MG63 (cell line): ENCODE measurements at regions not wholly inside any gene's neighbourhood (a gene's known extent, or its start where the extent isn't known, plus 50 kb on each side); places are given as distances from the start of the nearest gene placed in this dataset.
"Not testable (repeated sequence)": the region's sequence is repeated elsewhere in the genome, so short reads cannot be mapped to it uniquely, and the experiment has no call there.

ENCODE experiments used
- DNase-seq: peaks from one replicate; pipeline ENCODE4 v3.0.0-alpha.2; 2020
- H3K27me3 ChIP-seq: fragments of 250-450 bp; sonication (Bioruptor Pico); 2 replicates; pipeline ENCODE4 v1.5.1; 2020; ENCODE audit warnings: mild to moderate bottlenecking, moderate library complexity
- H3K36me3 ChIP-seq: fragments of 250-450 bp; sonication (Bioruptor Pico); 2 replicates; pipeline ENCODE4 v1.5.1; 2020; ENCODE audit warnings: mild to moderate bottlenecking, moderate library complexity
- H3K4me3 ChIP-seq: fragments of 250-450 bp; sonication (Bioruptor Pico); 2 replicates; pipeline ENCODE4 v1.5.1; 2020; ENCODE audit warnings: mild to moderate bottlenecking, moderate library complexity
- H3K9me3 ChIP-seq: fragments of 250-450 bp; sonication (Bioruptor Pico); 2 replicates; pipeline ENCODE4 v1.5.1; 2020; ENCODE audit warnings: mild to moderate bottlenecking, moderate library complexity

GRCh38 chr1:215005656-215006345, 76.7 kb upstream of the KCNK2 start:
- Histone ChIP-seq H3K27me3 (no peaks in the 10 kb centered on the region), H3K9me3 (no peaks in the 10 kb centered on the region), H3K36me3 (no peaks in the 10 kb centered on the region), H3K4me3 (peak overlapping the region; percentile 12)
- DNase-seq, result no peak

- Histone ChIP-seq H3K27me3 (no peaks in the 10 kb centered on the region), H3K4me3 (no peak overlapping the region), H3K9me3 (no peaks in the 10 kb centered on the region), H3K36me3 (no peaks in the 10 kb centered on the region)
- no peak for DNase-seq
Observed at GRCh38 chr1:215007880-215008279, 74.7 kb upstream of the KCNK2 start.

- H3K9me3 ChIP-seq, result peaks cover 10% of the 10 kb centered on the region; the same call in 1 of the 2 replicates
- no peak overlapping the region for H3K4me3 ChIP-seq
- peak; percentile 69 for DNase-seq
- no peaks in the 10 kb centered on the region for H3K36me3 ChIP-seq
- no peaks in the 10 kb centered on the region for H3K27me3 ChIP-seq
Observed at GRCh38 chr1:215018555-215018954, 64.0 kb upstream of the KCNK2 start.

DNA sequence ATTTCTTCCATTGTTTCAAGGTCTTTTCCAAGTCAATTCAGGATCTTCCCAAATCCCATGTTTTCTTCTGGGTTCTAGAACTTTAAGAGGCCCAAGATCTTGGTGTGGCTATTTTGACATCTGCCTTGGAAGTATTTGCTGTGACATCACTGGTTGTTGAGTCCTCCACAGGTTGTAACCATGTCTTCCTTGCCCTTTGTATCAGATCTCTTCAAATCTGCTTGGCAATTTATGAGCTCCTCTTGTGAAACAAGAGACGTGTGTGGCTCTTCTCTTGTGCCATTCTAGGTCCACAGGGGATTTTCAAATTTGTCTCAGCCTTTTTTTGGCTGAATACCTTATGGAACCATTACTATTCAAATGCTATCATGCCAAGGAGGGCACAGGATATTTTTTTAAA, 60.3 kb upstream of the KCNK2 start:
- no peaks in the 10 kb centered on the region for H3K27me3 ChIP-seq
- DNase-seq, result no peak
- H3K4me3 ChIP-seq, result no peak overlapping the region
- H3K36me3 ChIP-seq, result no peaks in the 10 kb centered on the region
- H3K9me3 ChIP-seq, result peaks cover 3% of the 10 kb centered on the region; the same call in 1 of the 2 replicates

- DNase-seq, result no peak
Observed at GRCh38 chr1:215022741-215023141, 59.8 kb upstream of the KCNK2 start.

DNA sequence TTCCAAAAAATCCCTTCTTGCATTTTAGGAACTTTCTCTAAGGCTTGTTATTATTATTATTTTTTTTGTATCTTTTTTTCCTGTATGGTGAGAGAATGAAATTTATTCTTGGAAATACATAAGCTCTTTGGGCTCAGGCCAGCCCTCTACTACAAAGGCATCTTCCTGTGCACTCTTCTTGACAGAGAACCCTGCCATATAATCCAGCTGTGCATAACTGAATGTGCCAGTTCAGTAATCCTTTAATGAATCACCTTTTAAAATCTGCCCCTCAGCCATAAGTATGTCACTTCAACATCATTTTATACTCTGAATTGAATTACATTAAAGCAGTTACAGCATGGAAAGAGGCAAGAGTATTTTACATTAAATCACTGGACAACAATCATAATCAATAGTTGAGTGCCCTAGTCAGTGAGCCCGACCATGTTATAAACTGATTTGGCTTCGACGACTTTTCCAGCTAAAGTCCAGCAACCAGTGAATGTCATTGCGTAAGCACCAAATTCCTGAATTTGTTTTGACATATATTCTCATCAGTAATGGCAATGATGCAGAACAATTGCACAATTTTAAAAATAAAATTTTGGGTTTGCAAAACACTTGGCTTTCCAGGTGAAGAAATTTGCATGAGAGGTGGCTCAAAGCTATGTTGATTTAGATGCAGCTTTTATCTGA, 59.2 kb upstream of the KCNK2 start:
- H3K4me3 ChIP-seq, result no peak overlapping the region
- DNase-seq, result peak; percentile 77

More at GRCh38 chr1:215022741-215023141, 59.8 kb upstream of the KCNK2 start:
- no peaks in the 10 kb centered on the region for H3K27me3 ChIP-seq
- no peaks in the 10 kb centered on the region; the same call in 1 of the 2 replicates for H3K9me3 ChIP-seq
- no peak overlapping the region for H3K4me3 ChIP-seq
- H3K36me3 ChIP-seq, result no peaks in the 10 kb centered on the region

GRCh38 chr1:215028954-215029353, 53.6 kb upstream of the KCNK2 start:
- no peak for DNase-seq
- H3K4me3 ChIP-seq, result no peak overlapping the region
- no peaks in the 10 kb centered on the region for H3K27me3 ChIP-seq
- H3K9me3 ChIP-seq, result no peaks in the 10 kb centered on the region
- H3K36me3 ChIP-seq, result no peaks in the 10 kb centered on the region

More for the DNA sequence above, 59.2 kb upstream of the KCNK2 start:
- Histone ChIP-seq H3K27me3 (no peaks in the 10 kb centered on the region), H3K36me3 (no peaks in the 10 kb centered on the region), H3K9me3 (no peaks in the 10 kb centered on the region)

GRCh38 chr1:215030581-215030980, 52.0 kb upstream of the KCNK2 start:
- not testable (repeated sequence) for H3K4me3 ChIP-seq, H3K9me3 ChIP-seq, H3K27me3 ChIP-seq, DNase-seq, H3K36me3 ChIP-seq

- H3K27me3 ChIP-seq, result no peaks in the 10 kb centered on the region
- no peaks in the 10 kb centered on the region for H3K9me3 ChIP-seq
- DNase-seq, result no peak
- H3K4me3 ChIP-seq, result no peak overlapping the region
- no peaks in the 10 kb centered on the region for H3K36me3 ChIP-seq
Observed at GRCh38 chr1:215031392-215031791, 51.1 kb upstream of the KCNK2 start.
